ENCODE measurements at regions not wholly inside any gene's neighbourhood (a gene's known extent, or its start where the extent isn't known, plus 50 kb on each side); places are given as distances from the start of the nearest gene placed in this dataset.

DNA sequence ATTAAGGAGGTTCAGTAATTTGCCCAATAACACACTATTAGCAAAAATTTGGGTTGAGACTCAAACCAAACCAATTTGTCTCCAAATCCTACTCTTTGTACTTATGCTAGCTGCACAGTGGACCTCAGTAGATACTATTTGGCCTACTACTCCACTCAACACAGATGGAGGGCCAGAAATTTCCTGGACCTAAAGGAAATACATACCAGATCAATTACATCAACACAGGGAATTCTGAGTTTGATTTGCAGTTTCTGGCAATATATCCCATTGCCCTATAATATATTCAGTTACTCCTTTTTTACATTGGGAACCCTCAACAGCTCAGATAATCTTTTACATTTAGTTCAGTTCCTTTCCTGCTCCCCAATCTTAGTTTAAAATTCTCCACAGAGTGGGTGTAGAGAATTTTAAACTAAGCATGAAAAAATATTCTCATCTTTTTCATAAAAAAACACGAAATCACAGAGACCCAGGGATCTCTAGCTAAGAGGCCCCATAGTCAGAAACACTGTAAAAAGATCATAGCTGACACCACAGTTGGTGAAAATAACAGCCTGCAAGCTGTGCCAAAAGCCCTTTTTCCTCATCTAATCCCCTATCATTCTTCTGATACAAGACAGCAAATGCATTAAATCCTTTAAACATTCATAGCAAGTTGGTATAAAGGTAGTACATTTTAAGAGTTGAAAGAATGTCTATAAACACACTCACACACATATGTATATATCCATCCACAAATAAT, 317.7 kb upstream of the ESRRG start:
- no peak for TF ChIP-seq RARB (CRISPR knock-in tag; IDR thresholded peaks at IDR 0.05)
- TF ChIP-seq, protein P1, sequence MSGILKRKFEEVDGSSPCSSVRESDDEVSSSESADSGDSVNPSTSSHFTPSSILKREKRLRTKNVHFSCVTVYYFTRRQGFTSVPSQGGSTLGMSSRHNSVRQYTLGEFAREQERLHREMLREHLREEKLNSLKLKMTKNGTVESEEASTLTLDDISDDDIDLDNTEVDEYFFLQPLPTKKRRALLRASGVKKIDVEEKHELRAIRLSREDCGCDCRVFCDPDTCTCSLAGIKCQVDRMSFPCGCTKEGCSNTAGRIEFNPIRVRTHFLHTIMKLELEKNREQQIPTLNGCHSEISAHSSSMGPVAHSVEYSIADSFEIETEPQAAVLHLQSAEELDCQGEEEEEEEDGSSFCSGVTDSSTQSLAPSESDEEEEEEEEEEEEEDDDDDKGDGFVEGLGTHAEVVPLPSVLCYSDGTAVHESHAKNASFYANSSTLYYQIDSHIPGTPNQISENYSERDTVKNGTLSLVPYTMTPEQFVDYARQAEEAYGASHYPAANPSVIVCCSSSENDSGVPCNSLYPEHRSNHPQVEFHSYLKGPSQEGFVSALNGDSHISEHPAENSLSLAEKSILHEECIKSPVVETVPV (CRISPR knock-in tag; IDR thresholded peaks at IDR 0.05) = no peak

Data from SK-N-SH treated with all-trans-retinoic acid at 6 μM for 48 hours (cell line).